ENCODE measurements at regions not wholly inside any gene's neighbourhood (a gene's known extent, or its start where the extent isn't known, plus 50 kb on each side); places are given as distances from the start of the nearest gene placed in this dataset.

DNA sequence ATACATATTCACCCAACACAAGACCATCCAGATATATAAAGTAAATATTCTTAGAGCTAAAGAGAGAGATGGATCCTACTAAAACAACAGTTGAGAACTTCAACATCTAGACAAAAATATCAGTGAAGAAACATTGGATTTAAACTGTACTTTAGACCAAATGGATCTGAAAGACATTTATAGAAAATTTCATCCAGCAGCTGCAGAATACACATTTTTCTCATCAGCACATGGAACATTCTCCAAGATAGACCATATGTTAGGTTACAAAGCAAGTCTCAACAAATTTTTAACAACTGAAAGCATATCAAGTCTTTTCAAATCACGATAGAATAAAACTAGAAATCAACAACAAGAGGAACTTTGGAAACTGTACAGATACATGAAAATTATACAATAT is 369.0 kb upstream of the CCDC54 start:
- no peak for DNase-seq (ENCODE audit: unreplicated experiment)
- H3K27ac Mint-ChIP-seq (ENCODE audit: low read depth, unreplicated experiment): no peak overlapping the region
- ChIA-PET POLR2A (no interaction called here), CTCF (no interaction called here)
- no peaks in the 10 kb centered on the region for H3K27me3 Mint-ChIP-seq (ENCODE audit: insufficient read depth, unreplicated experiment)
- no peak overlapping the region for H3K4me3 Mint-ChIP-seq (ENCODE audit: unreplicated experiment)
- no TSS peak for BruUV-seq (replicated peaks)
- TF ChIP-seq, protein P1, sequence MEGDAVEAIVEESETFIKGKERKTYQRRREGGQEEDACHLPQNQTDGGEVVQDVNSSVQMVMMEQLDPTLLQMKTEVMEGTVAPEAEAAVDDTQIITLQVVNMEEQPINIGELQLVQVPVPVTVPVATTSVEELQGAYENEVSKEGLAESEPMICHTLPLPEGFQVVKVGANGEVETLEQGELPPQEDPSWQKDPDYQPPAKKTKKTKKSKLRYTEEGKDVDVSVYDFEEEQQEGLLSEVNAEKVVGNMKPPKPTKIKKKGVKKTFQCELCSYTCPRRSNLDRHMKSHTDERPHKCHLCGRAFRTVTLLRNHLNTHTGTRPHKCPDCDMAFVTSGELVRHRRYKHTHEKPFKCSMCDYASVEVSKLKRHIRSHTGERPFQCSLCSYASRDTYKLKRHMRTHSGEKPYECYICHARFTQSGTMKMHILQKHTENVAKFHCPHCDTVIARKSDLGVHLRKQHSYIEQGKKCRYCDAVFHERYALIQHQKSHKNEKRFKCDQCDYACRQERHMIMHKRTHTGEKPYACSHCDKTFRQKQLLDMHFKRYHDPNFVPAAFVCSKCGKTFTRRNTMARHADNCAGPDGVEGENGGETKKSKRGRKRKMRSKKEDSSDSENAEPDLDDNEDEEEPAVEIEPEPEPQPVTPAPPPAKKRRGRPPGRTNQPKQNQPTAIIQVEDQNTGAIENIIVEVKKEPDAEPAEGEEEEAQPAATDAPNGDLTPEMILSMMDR (IDR thresholded peaks at IDR 0.05; ENCODE audit: unreplicated experiment): no peak
- intact Hi-C loops (cut with micrococcal nuclease): no loop called here
- peaks cover 7% of the 10 kb centered on the region for H3K9me3 Mint-ChIP-seq (ENCODE audit: unreplicated experiment)
- no peaks in the 10 kb centered on the region for H3K4me1 Mint-ChIP-seq (ENCODE audit: insufficient read depth, unreplicated experiment)
- H3K36me3 Mint-ChIP-seq (ENCODE audit: insufficient read depth, unreplicated experiment): no peaks in the 10 kb centered on the region

DNA sequence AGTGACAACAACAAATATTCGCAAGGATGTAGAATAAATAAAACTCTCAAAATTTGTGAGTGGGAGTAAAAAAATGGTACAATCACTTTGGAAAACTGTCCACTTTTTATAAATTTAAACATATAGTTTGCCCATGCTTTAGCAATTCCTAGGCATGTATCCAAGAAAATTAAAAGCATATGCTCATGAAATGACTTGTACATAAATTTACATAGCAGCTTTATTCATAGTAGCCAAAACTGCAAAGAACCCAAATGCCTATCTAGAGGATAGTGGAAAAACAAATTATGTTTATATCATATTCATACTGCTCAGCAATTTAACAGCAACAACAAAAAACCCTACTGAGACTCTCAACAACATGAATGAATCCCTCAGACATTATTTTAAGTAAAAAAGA is 363.6 kb upstream of the CCDC54 start:
- POLR2A ChIA-PET: no interaction called here
- TF ChIP-seq, protein P1 (IDR thresholded peaks at IDR 0.05; ENCODE audit: unreplicated experiment): no peak
- intact Hi-C loops (cut with micrococcal nuclease): no loop called here
- no peak for DNase-seq (ENCODE audit: unreplicated experiment)
- Mint-ChIP-seq H3K27ac (ENCODE audit: low read depth, unreplicated experiment) (no peak overlapping the region), H3K4me1 (ENCODE audit: insufficient read depth, unreplicated experiment) (no peaks in the 10 kb centered on the region), H3K4me3 (ENCODE audit: unreplicated experiment) (no peak overlapping the region), H3K36me3 (ENCODE audit: insufficient read depth, unreplicated experiment) (no peaks in the 10 kb centered on the region), H3K9me3 (ENCODE audit: unreplicated experiment) (peaks cover 7% of the 10 kb centered on the region), H3K27me3 (ENCODE audit: insufficient read depth, unreplicated experiment) (no peaks in the 10 kb centered on the region)
- BruUV-seq (replicated peaks): no TSS peak
- CTCF ChIA-PET: no interaction called here

DNA sequence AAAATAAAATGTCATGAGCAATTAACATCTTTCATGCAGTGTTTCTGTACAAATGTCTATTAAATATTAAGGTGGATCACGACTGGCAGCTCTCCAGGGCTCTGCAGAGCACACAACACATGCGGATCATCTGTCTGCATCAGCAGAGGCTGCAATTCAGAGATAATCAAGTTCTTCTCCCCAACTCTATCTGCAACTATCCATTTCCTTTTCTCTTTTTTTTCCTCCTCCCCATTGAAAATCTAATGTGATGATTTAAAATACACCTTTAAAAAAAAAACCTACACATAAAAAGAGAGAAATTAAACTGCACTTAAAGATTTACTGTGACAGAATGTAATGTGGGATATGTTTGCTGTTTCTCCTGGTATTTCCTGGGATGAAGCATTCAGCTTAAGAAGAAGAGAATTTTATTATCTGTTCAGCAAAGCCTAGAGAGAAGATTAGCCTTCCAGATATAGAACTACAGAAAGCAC is 352.6 kb upstream of the CCDC54 start:
- no TSS peak for BruUV-seq (replicated peaks)
- Mint-ChIP-seq H3K4me1 (ENCODE audit: insufficient read depth, unreplicated experiment) (no peaks in the 10 kb centered on the region), H3K4me3 (ENCODE audit: unreplicated experiment) (no peak overlapping the region), H3K9me3 (ENCODE audit: unreplicated experiment) (no peaks in the 10 kb centered on the region), H3K27me3 (ENCODE audit: insufficient read depth, unreplicated experiment) (no peaks in the 10 kb centered on the region), H3K36me3 (ENCODE audit: insufficient read depth, unreplicated experiment) (peaks cover 11% of the 10 kb centered on the region), H3K27ac (ENCODE audit: low read depth, unreplicated experiment) (no peak overlapping the region)
- POLR2A ChIA-PET: interaction anchor here (0.6 to 0.7 kb wide), 3 partner anchors 89 to 1490 kb away, joined by 3 to 4 read pairs (median 3); no protein-coding TSS in a partner anchor
- TF ChIP-seq, protein P1 (IDR thresholded peaks at IDR 0.05; ENCODE audit: unreplicated experiment): no peak
- no peak for DNase-seq (ENCODE audit: unreplicated experiment)
- intact Hi-C loops (cut with micrococcal nuclease): no loop called here
- CTCF ChIA-PET: no interaction called here

DNA sequence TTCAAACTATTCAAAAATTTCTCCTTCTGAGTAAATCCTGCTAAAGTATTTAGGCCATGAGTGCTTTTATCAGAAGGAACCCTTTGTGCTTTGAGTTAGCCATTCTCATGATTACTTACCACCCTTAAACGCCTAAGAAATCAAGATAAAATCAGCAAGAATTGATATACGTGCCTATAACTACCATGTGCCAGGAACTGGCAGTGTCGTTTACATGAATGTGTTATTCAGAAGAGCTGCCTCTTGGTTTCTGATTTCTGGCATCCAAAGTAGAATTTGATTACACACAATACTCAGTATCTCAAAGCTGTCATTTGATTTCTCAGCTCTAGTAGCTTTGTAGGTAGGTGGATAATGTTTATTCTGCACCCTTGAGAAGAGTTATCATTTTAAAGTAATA is 351.3 kb upstream of the CCDC54 start:
- DNase-seq (ENCODE audit: unreplicated experiment): no peak
- TF ChIP-seq, protein P1 (IDR thresholded peaks at IDR 0.05; ENCODE audit: unreplicated experiment): no peak
- intact Hi-C loops (cut with micrococcal nuclease): no loop called here
- no peaks in the 10 kb centered on the region for H3K27me3 Mint-ChIP-seq (ENCODE audit: insufficient read depth, unreplicated experiment)
- H3K27ac Mint-ChIP-seq (ENCODE audit: low read depth, unreplicated experiment): no peak overlapping the region
- H3K4me3 Mint-ChIP-seq (ENCODE audit: unreplicated experiment): no peak overlapping the region
- BruUV-seq (replicated peaks): no TSS peak
- POLR2A ChIA-PET: no interaction called here
- no peaks in the 10 kb centered on the region for H3K36me3 Mint-ChIP-seq (ENCODE audit: insufficient read depth, unreplicated experiment)
- H3K4me1 Mint-ChIP-seq (ENCODE audit: insufficient read depth, unreplicated experiment): no peaks in the 10 kb centered on the region
- H3K9me3 Mint-ChIP-seq (ENCODE audit: unreplicated experiment): no peaks in the 10 kb centered on the region
- CTCF ChIA-PET: interaction anchor here (1.0 kb wide), 1 partner anchor 27 kb away, joined by 5 read pairs; no protein-coding TSS in a partner anchor
